ENCODE measurements at regions not wholly inside any gene's neighbourhood (a gene's known extent, or its start where the extent isn't known, plus 50 kb on each side); places are given as distances from the start of the nearest gene placed in this dataset.
A peak's percentile ranks its signal among the peaks of the same experiment; 100 is the strongest.

DNA sequence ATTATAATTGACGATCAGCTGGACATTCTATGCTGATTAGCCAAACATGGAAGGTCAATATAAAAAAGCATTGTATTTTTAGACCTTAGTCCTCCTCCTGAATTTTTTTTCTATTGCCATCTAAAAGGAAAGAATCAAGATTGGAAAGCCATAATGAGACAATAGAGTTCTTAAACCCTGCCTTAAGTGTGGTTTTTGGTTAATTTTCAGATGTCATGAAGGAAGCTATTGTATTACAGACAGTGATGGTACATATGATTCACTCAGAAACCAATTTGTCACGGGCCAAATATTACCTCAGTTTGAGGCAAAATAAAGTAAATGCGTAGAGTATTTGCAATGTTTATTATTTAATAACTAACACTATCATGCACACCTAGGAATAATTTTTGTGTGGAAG is 1164.0 kb upstream of the RAG2 start:
- DNase-seq (ENCODE audit: low spot score), result no peak

DNA sequence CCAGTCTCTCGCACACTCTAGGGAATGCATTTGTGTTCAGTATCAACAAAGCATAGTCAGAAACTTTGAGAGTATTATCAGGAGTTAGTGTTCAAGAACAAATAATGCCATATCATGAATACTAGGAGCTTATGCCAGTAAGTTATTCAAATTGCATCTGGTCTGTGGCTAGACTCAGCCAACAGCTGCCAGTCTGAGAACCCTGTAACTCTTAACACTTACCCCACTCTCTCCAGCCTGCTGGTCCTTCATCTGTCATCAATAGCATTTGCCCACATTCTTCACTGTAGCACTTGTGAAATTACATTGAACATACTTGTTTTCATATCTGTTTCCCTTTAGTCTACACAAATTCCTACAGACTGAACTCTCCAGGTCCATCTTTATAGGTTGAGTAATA is 1157.5 kb upstream of the RAG2 start:
- peak; percentile 2 for DNase-seq (ENCODE audit: low spot score)

DNA sequence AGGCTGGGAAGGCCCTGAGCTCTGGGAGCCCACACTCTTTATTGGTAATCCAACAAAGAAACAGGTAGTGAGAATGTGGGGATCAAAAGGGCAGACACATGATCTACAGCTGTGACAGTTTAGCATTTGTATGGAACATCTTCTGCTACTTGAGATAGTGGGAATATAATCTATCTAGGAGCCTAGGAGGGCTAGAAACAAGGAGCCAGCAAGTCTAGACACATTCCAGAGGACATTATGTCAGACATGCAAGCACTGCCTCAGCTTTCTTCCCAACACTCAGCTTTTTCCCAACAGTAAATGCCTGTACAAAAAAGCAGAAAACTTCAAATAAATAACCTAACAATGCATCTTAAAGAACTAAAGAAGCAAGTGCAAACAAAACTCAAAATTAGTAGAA is 1150.6 kb upstream of the RAG2 start:
- DNase-seq (ENCODE audit: low spot score), result no peak

DNA sequence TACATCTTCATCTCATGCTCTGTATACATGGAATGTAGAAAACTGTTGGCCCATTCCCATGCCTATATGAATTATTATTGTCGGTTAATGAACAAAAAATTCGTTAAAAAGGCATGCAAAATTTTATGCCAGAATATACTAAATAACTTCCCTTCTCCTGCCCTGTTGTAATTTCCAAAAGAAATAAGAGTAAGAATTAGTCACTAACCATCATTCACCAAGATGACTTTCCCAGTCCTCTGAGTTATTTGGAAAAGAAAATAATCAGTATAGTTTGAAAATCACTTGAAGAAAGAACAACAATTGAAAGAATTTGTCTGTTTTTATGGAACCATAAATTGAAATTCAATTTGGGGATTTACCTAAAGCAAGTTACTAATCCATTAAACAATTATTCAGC is 1149.1 kb upstream of the RAG2 start:
- no peak for DNase-seq (ENCODE audit: low spot score)

DNA sequence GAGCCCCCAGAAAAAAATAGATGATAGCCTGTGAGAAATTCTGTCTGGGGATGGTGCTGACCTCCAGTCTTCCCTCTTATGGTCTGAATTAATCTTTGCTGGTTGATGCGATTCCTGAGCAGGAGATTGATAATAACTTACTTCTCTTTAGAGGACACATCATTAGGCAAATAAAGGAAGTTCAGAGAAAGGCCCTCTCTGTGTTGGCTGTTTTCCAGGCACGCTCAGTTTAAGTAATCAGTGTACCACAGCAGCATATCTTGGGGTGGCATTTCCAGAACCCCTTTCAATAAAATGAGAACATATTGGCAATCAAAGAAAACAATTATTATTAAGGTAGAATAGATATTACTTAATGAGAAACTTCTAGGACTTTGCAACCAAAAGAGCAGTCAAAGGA is 1129.3 kb upstream of the RAG2 start:
- DNase-seq (ENCODE audit: low spot score), result no peak

DNA sequence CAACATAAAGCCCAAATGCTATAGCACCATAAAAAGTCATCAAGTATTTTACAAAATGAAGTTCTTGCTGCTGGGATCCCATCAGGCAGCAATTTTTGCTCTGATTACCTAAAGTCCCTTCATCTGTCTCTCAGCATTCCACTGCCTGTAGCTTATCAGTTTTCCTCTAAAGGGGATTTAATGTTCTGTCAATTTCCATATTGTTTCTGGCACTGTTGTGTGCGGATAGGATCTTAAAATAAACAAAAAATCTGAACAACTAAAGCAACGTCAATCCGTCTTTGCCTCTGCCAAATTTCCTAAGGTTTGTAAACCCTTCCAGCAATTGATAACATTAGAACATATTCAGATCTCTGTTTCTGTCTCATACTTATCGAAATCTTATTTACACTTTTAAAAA is 1126.3 kb upstream of the RAG2 start:
- no peak for DNase-seq (ENCODE audit: low spot score)

DNA sequence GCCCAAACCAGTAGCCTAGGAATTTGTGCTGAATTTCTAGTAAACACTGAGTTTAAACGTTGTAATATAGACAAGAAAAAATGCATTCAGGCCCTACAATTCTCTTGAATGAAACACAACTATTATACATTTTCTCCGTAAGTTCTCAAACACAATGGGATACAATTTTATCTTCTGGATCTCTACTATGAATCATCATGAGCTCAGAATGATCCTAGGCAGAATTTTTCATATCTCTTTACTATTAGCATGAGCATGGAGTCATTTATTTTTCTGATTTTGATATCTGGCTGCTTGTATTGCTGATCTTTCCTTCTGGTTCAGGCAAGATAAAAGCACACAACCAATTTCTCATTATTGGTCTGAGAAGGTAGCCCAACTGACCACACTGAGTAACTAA is 1123.4 kb upstream of the RAG2 start:
- no peak for DNase-seq (ENCODE audit: low spot score)

DNA sequence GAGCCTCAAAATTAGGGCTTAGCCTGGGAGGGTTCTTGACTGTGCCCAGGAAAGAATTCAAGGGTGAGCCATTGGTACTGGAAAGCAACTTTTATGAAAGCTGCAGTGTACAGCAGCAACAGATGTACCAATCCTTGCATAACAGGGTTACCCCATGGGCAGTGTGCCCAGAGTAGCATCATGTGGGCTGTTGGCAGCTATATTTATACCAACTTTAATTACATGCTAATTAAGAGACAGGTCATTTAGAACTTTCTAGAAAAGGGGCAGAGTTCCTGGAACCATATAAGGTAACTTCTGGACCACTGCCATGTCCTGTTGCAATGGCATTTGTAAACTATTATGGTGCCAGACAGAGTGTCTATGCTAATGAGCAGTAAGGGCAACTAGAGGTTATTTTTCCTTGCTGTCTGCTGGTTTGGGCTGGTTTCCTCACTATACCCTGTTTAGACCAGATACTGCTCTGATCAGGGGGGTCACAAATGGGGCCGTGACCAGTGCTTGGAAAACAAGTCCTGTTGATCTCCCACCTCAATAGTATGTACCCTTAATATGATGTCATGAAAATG is 1120.5 kb upstream of the RAG2 start:
- DNase-seq (ENCODE audit: low spot score), result no peak

DNA sequence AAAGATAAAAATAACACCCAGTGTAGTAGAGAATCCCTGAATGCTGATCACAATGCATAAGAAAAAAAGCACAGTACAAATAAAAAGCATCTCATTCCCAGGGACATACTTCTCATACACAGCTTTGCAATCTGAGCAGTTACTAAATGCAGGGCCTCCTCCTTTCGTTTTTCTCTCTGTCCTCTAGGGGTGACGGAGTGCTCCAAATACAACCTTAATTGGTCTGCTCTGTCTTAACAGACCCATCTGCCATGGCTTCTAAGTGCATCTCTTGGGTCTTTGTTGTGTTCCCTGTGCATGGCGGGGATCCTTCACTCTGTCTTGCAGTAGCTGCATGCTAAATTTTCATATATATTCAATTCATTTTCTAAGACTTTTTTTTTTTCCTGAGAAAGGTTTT is 1114.2 kb upstream of the RAG2 start:
- no peak for DNase-seq (ENCODE audit: low spot score)

DNA sequence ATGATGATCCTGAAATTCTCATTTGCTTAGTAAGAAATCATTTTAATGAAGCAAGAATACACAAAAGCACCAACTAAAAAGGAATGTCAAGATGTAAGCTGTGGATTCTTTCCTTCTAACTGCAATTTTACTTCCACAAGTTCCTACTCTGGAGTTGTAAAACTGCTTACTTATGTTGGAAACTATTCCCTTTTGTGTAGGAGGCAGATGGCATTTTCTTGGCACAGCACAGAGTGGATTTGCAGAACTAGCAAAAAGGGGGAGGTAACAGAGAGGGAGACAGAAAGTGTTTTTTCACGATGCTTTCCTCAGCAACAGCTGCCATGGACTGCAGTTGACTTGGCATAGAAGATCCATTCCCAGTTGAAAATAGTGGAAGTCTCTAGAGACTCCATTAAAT is 1112.0 kb upstream of the RAG2 start:
- DNase-seq (ENCODE audit: low spot score), result peak; percentile 23

DNA sequence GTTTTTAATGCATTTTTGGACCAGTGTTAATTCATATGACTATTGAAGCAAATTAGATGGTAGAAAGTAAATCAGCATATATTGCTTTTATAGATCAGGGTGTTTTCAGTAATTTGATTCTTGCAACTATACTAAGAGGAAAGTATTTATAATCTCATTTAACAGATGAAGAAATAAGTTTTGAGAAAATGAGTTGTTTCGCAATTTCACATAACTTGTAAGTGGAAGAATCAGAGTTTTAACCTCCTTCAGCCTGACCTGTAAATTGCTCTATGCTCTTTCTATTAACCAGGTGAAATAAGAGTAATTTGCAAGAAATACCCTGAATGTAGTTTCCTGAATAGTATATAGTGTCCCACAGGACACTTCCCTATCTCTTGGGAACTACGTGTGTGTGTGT is 1106.8 kb upstream of the RAG2 start:
- no peak for DNase-seq (ENCODE audit: low spot score)

DNA sequence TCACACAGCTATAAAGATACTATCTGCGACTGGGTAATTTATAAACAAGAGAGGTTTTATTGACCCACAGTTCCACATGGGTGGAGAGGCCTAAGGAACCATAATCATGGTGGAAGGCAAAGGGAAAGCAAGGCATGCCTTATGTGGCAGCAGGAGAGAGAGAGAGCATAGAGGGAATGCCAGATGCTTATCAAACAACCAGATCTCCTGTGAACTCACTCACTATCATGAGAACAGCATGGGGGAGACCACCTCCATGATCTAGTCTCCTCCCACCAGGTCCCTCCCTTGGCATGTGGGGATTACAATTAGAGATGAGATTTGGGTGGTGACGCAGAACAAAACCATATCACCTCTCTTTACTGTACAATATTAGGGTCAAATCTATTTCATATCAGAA is 1101.6 kb upstream of the RAG2 start:
- DNase-seq (ENCODE audit: low spot score), result no peak

DNA sequence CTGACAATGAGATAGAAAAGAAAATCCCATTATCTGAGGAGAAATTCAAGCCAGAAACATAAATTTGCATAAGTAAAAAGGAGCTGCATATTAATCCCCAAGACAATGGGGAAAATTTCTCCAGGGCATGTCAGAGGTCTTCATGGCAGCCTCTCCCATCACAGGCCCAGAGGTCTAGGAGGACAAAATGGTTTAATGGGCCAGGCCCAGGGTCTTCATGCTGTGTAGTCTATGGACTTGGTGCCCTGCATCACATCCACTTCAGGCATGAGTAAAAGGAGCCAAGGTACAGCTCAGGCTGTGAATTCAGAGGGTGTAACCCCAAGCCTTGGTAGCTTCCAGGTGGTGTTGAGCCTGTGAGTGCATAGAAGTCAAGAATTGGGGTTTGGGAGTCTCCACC is 1097.2 kb upstream of the RAG2 start:
- DNase-seq (ENCODE audit: low spot score), result no peak

DNA sequence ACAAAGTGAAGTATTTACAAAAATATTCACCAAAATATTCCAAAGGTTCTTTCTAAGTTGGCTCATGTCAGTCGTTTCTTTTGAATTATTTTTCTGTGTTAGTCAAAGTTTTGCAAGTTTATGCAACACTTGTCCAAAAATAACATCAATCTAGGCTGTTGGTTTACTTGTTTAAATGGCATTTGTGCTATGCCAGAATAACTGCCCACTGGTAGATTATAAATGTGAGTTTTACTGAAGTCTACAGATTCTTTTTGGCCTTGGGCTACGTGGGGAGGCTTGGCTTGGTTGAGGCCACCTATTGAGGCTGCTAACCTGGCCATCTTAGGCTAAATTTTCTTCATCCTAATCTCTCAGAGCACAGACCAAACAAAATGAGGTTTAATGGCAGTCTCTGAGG is 1091.9 kb upstream of the RAG2 start:
- no peak for DNase-seq (ENCODE audit: low spot score)

DNA sequence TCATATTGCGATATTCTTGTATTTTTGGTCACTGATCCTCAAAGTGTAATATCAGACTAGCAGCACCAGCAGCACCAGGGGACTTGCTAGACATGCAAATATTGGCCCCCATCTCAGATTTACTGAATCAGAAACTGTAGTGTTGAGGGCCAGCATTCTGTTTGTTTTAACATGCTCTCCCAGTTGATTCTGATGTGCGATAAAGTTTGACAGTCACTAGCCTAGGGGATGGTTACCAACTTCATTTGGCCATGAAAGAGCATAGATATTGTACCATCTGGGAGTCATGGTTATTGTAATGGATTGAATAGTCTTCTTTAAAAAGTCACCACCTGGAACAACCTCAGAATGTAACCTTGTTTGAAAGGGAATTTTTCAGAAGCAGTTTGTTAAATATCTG is 1090.4 kb upstream of the RAG2 start:
- no peak for DNase-seq (ENCODE audit: low spot score)

DNA sequence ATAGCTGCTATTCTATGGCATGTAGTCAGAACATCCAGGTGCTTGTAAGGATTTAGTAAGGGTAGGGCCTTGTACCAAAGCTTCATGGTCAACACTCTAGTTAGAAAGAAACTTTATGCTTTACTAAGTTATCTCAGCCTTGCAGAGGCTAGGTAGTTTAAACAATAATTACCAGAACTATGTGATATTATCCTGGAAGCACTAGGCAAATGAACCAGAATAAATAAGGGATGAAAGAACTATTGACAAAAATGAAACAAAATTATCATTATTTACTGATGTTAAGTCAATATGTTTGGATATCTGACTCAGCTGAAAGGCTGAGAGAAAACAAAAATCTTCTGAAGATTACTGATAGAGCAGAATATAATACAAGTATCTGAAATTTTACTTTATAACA is 1089.1 kb upstream of the RAG2 start:
- no peak for DNase-seq (ENCODE audit: low spot score)

DNA sequence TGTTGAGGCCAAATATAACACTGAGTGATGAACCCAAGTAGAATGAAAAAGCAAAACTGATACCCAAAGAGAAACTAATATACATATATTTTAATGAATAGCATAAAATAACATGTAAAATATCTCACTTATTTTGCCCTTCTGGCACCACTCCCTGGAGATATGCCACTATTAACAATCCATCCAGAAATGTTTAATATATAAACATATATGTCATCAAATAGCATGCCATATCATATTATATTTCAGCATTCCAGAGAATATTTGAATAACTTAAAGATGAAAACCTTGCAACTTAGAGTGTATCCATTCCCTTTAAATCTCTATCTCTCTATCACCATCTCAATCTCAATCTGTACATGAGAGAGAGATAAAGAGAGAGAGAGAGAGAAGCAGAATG is 1073.3 kb upstream of the RAG2 start:
- DNase-seq (ENCODE audit: low spot score), result no peak

DNA sequence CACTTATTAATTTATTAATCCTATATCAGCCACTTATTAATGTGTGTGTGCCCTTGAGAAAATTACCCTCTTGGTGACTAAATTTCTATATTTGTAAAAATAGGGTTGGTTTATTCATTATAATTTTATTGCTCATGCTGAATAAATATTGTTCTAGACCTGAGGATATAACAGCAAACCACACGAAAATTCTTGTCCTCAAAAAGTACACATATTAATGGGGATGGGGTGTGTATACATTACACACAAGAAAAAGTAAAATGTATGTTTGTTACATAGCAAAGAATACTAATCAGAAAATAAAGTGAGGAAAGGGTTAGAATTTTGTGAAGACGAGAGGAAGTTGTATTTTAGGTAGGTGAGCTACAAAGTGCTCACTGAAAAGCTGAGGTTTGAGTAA is 1068.9 kb upstream of the RAG2 start:
- no peak for DNase-seq (ENCODE audit: low spot score)

DNA sequence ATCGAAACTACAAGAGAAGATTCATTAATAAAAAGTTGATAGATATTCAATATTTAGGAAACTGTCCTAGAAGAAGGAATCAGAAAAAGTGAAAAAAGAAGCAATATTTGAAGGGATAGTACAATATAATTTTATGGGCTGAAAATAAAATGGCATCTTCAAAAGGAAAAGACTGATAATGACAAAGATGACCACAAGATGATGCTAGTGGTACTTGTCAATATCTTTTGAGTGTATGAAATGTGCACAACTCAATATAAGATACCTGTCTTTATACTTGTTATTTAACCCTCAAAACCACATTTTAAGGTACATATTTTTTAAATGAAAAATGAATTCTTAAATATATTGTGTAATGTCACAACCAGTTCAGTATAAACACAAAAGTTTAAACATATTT is 1059.6 kb upstream of the RAG2 start:
- DNase-seq (ENCODE audit: low spot score), result no peak

DNA sequence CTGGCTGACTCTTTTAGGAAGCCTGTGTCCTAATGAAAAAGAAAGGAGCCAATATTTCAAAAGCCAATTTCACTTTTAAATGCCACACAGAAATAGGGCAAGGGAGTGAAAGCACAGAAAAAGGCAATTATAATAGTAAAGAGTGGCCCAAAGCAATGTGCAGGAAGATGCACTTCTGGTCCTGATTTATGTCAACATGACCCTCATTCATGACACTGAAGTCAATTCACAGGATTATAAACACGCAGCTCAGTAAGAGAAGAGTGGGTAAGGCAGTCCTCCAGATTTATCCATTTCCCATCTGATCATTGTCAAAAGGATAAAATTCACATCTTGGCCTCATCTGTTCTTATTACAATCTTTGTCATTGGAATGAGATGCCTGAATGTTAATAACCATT is 1049.7 kb upstream of the RAG2 start:
- DNase-seq (ENCODE audit: low spot score), result no peak

DNA sequence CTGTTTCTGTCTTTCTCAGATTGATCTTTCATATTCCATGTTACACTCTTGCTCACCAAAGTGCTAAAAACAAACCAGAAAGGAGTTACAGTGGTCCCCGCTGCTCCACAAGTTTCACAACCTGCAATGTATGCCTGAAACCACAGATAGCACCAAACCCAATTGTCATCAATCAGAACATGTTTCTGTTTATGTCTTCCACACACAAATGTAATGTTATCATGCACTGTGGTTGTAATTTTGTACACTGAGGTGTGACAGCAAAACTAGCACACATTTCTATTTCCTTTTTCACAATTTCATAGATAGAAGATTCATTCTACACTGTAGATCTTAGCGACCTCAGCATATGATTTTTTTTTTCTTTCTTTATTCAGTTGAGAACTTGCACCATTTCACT is 1045.9 kb upstream of the RAG2 start:
- DNase-seq (ENCODE audit: low spot score), result no peak

DNA sequence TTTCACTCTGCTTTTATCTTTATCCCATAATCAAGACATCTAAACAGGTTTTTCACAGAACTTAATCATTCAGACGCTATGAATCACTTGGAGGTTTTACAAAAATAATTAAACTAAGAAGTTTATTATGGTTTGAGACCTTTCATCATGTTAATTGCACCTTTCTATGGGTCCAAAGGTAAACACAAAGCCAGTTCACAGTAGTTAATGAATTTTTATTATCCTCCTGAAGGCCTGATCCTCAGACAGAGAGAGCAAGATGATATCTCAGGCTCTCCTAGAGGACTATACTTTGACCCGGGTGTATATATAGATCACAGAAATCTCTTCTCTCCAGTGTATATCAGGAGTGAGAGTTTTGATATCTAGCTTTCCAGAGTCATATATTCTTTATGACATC is 1044.3 kb upstream of the RAG2 start:
- no peak for DNase-seq (ENCODE audit: low spot score)

DNA sequence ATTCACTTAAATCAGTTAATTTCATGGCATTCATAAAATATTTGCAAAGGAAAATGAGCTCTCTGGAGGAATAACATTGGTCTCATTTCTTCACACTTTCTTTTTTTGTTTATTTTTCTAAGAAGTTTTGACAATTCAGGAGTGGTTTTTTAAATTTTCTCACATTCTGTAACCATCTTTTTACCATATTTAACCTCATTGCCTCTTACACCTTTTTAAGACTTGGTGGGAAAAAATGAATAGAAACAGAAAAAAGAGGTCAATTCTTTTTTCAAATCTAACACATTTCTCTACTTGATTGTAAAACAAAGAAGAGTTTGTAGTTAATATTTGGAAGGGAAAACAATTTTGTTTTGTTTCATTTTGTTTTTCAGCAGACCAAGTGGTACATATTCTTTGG is 1034.7 kb upstream of the RAG2 start:
- no peak for DNase-seq (ENCODE audit: low spot score)

DNA sequence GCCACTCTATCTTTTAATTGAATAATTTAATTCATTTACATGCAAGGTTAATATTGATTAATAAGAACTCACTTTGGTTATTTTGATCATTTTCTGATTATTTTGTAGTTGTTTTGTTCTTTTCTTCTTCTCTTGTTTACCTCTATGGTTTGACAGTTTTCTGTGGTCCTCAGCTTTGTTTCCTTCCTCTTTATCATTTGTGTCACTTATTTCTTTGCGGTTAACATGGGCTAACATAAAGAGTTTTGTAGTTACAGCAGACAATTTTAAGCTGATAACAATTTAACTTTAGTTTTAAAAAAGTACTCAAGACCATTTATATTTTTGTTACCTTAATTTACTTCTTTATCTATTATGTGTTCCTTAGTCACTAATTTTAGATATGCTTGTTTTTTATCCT is 1032.8 kb upstream of the RAG2 start:
- no peak for DNase-seq (ENCODE audit: low spot score)

DNA sequence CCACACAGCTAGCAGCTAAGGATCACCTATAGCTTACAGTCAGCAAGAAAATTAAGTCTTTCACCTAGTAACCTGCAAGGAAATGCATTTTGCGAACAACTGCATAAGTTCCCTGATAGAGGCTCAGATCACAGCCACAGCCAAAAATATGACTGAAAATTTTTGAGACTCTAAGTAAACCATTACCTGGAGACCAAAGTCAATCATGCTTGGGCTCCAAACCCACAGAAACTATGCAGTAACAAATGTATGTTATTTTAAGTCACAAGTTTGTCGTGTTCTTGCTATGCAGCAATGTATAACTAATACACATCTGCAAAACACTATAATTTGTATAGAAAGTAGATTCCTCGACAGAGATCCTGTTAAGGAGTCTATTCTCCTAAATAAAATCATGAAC is 1025.7 kb upstream of the RAG2 start:
- no peak for DNase-seq (ENCODE audit: low spot score)
